HCT116 (cell line): ENCODE measurements at regions not wholly inside any gene's neighbourhood (a gene's known extent, or its start where the extent isn't known, plus 50 kb on each side); places are given as distances from the start of the nearest gene placed in this dataset.

ENCODE experiments used
- ATAC-seq: fragments of 200-7000 bp; cut with Tn5 transposase; 2 replicates; pipeline ENCODE4 v1.9.1; 2020; ENCODE audit warnings: mild to moderate bottlenecking, moderate library complexity
- BruUV-seq: library from RNA; stranded (reverse); fragments of 400-500 nt; replicated peaks from 2 replicates; lab custom pipeline; 2021; lab: Mats Ljungman, UMichigan
- CTCF ChIA-PET: fragments of 300-600 bp; sonication (Branson Sonifier 250); formaldehyde crosslinking; loops from one replicate; lab custom pipeline; 2021; ENCODE audit warnings: antibody characterized with exemption; lab: Charles Lee
- POLR2A ChIA-PET: fragments of 300-600, 350-600 bp; sonication (Branson Sonifier 250); formaldehyde crosslinking; loops from one replicate; lab custom pipeline; 2021; ENCODE audit warnings: antibody characterized with exemption; lab: Charles Lee
- RAD21 ChIA-PET, 2 experiments: fragments of 300-600 bp; sonication (Branson Sonifier 250); formaldehyde crosslinking; loops; one replicate each; lab custom pipeline; 2023; ENCODE audit warnings: low total read pairs in 2 of 2; ENCODE audit not compliant: uncharacterized antibody in 2 of 2, unreplicated experiment in 2 of 2, low non-redundant PET in 1 of 2; lab: Charles Lee
- DNase-seq: peaks from one replicate; pipeline ENCODE4 v3.0.0-alpha.2; 2010; ENCODE audit warnings: low read depth, low spot score
- H2AFZ ChIP-seq: fragments of 200-600 bp; shearing (Covaris generic), sonication (generic); 2 replicates; pipeline ENCODE4 v1.6.1; 2017; ENCODE audit warnings: low read depth, mixed run types, mixed read lengths, antibody characterized with exemption, low read length; ENCODE audit not compliant: poor library complexity, severe bottlenecking
- H3K27ac ChIP-seq: 2 replicates; pipeline ENCODE4 v1.5.1; 2012; ENCODE audit warnings: low read depth, low read length
- H3K27me3 ChIP-seq: fragments of 200-600 bp; sonication (generic); 2 replicates; pipeline ENCODE4 v1.6.1; 2016; ENCODE audit warnings: mixed run types, low read length, mixed read lengths; ENCODE audit not compliant: insufficient read depth
- H3K36me3 ChIP-seq, 2 experiments: fragments of 200-500 bp in 1 of 2; fragments of 200-600 bp in 1 of 2; sonication (Bioruptor generic) in 1 of 2; sonication (generic) in 1 of 2; 2 replicates each; pipeline versions ENCODE4 v1.5.1 to v1.6.1; 2014 to 2016; ENCODE audit warnings: low read length in 2 of 2, inconsistent platforms in 1 of 2, mixed read lengths in 1 of 2, mixed run types in 1 of 2; ENCODE audit not compliant: insufficient read depth in 2 of 2, control insufficient read depth in 1 of 2
- H3K4me1 ChIP-seq, 2 experiments: fragments of 200-600 bp in 1 of 2; sonication (generic) in 1 of 2; 2 replicates each; pipeline versions ENCODE4 v1.5.1 to v1.6.1; 2012 to 2017; ENCODE audit warnings: low read length in 2 of 2, inconsistent platforms in 1 of 2, mild to moderate bottlenecking in 1 of 2, mixed read lengths in 1 of 2, mixed run types in 1 of 2, moderate library complexity in 1 of 2; ENCODE audit not compliant: insufficient read depth in 2 of 2, control insufficient read depth in 1 of 2
- H3K4me2 ChIP-seq: fragments of 200-600 bp; sonication (generic); 2 replicates; pipeline ENCODE4 v1.6.1; 2017; ENCODE audit warnings: mixed run types, low read length, mixed read lengths
- H3K4me3 ChIP-seq, 2 experiments: fragments of 200-600 bp in 1 of 2; sonication (generic) in 1 of 2; replicated peaks in 1 of 2; 2 replicates each; pipeline ENCODE4 v1.5.1; 2011 to 2016; ENCODE audit warnings: low read length in 2 of 2, control low read depth in 1 of 2, low read depth in 1 of 2, mild to moderate bottlenecking in 1 of 2, mixed read lengths in 1 of 2, mixed run types in 1 of 2
- H3K79me2 ChIP-seq: fragments of 200-600 bp; sonication (generic); 2 replicates; pipeline ENCODE4 v1.6.1; 2017; ENCODE audit warnings: mild to moderate bottlenecking, mixed run types, low read length, moderate library complexity, mixed read lengths; ENCODE audit not compliant: insufficient read depth
- H3K9ac ChIP-seq: fragments of 200-600 bp; sonication (generic); 2 replicates; pipeline ENCODE4 v1.6.1; 2016; ENCODE audit warnings: low read length, mixed read lengths
- H3K9me2 ChIP-seq: fragments of 200-600 bp; sonication (generic), shearing (Covaris generic); 2 replicates; pipeline ENCODE4 v1.6.1; 2017; ENCODE audit warnings: mixed run types, mild to moderate bottlenecking, moderate library complexity; ENCODE audit not compliant: insufficient read depth
- H3K9me3 ChIP-seq, 2 experiments: fragments of 200-500 bp in 1 of 2; fragments of 200-600 bp in 1 of 2; sonication (Bioruptor generic) in 1 of 2; sonication (generic) in 1 of 2; 2 replicates each; pipeline ENCODE4 v1.6.1; 2014 to 2017; ENCODE audit warnings: low read length in 2 of 2, mixed read lengths in 2 of 2, inconsistent platforms in 1 of 2, low read depth in 1 of 2, mild to moderate bottlenecking in 1 of 2, mixed run types in 1 of 2, moderate library complexity in 1 of 2; ENCODE audit not compliant: control insufficient read depth in 1 of 2, insufficient read depth in 1 of 2
- H4K20me1 ChIP-seq: fragments of 200-600 bp; sonication (generic), shearing (Covaris generic); 2 replicates; pipeline ENCODE4 v1.6.1; 2017; ENCODE audit warnings: mixed run types, mild to moderate bottlenecking, moderate library complexity; ENCODE audit not compliant: insufficient read depth
- ATF3 ChIP-seq: IDR thresholded peaks from 2 replicates; pipeline ENCODE4 v1.6.1; 2012
- CBX3 ChIP-seq: IDR thresholded peaks from 2 replicates; pipeline ENCODE4 v1.6.1; 2012; ENCODE audit warnings: low read depth
- EGR1 ChIP-seq: IDR thresholded peaks from 2 replicates; pipeline ENCODE4 v1.6.1; 2012; ENCODE audit warnings: low read depth
- ELF1 ChIP-seq: IDR thresholded peaks from 2 replicates; pipeline ENCODE4 v1.6.1; 2012; ENCODE audit warnings: low read depth, borderline replicate concordance
- EZH2 ChIP-seq: fragments of 200-600 bp; sonication (generic); IDR thresholded peaks from 2 replicates; pipeline ENCODE4 v1.6.1; 2017; ENCODE audit warnings: antibody characterized with exemption, mixed run types
- EZH2phosphoT487 ChIP-seq: fragments of 200-600 bp; IDR thresholded peaks from 2 replicates; pipeline ENCODE4 v1.6.1; 2018; ENCODE audit warnings: antibody characterized with exemption, borderline replicate concordance
- FOSL1 ChIP-seq: IDR thresholded peaks from 2 replicates; pipeline ENCODE4 v1.6.1; 2012; ENCODE audit warnings: low read depth
- JUND ChIP-seq: IDR thresholded peaks from 2 replicates; pipeline ENCODE4 v1.6.1; 2012
- POLR2A ChIP-seq: IDR thresholded peaks from 2 replicates; pipeline ENCODE4 v1.7.0; 2011; ENCODE audit warnings: borderline replicate concordance; ENCODE audit not compliant: insufficient read depth, insufficient read length; ENCODE audit errors: extremely low read depth
- POLR2AphosphoS5 ChIP-seq: IDR thresholded peaks from 2 replicates; pipeline ENCODE4 v1.6.1; 2011; ENCODE audit warnings: mild to moderate bottlenecking, low read depth, low read length, moderate library complexity
- RAD21 ChIP-seq: IDR thresholded peaks from 2 replicates; pipeline ENCODE4 v1.6.1; 2012; ENCODE audit warnings: low read depth, mild to moderate bottlenecking
- SIN3A ChIP-seq: IDR thresholded peaks from 2 replicates; pipeline ENCODE4 v1.6.1; 2012; ENCODE audit warnings: low read depth
- SP1 ChIP-seq: IDR thresholded peaks from 2 replicates; pipeline ENCODE4 v1.6.1; 2012; ENCODE audit warnings: low read depth
- SRF ChIP-seq: IDR thresholded peaks from 2 replicates; pipeline ENCODE4 v1.6.1; 2012; ENCODE audit warnings: low read depth
- TCF7L2 ChIP-seq: IDR thresholded peaks from 2 replicates; pipeline ENCODE4 v1.7.0; 2011; ENCODE audit warnings: borderline replicate concordance, inconsistent platforms; ENCODE audit not compliant: insufficient read depth, insufficient read length; ENCODE audit errors: extremely low read depth
- YY1 ChIP-seq: IDR thresholded peaks from 2 replicates; pipeline ENCODE4 v1.6.1; 2011; ENCODE audit warnings: low read length, low read depth, moderate library complexity, mild to moderate bottlenecking; ENCODE audit not compliant: insufficient replicate concordance; ENCODE audit errors: extremely low read depth
- ZBTB33 ChIP-seq: IDR thresholded peaks from 2 replicates; pipeline ENCODE4 v1.6.1; 2011; ENCODE audit warnings: mild to moderate bottlenecking, low read length, moderate library complexity; ENCODE audit not compliant: insufficient replicate concordance; ENCODE audit errors: extremely low read depth
- ZFX ChIP-seq: fragments of 450-650 bp; IDR thresholded peaks from 2 replicates; pipeline ENCODE4 v1.6.1; 2017
- ZNF274 ChIP-seq: fragments of 200-500 bp; sonication (Bioruptor generic); IDR thresholded peaks from 2 replicates; pipeline ENCODE4 v1.6.1; 2014; ENCODE audit warnings: mild to moderate bottlenecking, low read depth, low read length, inconsistent platforms
- intact Hi-C: fragments of 100-400 bp; cut with micrococcal nuclease; formaldehyde crosslinking; loops from 2 replicates; pipeline ENCODE4 v1.10.0; 2022
- TF ChIP-seq, protein P1 (sequence below), 3 experiments: fragments of 200-600 bp in 1 of 3; sonication (generic) in 1 of 3; IDR thresholded peaks in 2 of 3; conservative IDR thresholded peaks in 1 of 3; 2 replicates each; pipeline ENCODE4 v1.5.1; 2012 to 2017; ENCODE audit warnings: low read depth in 2 of 3, low read length in 2 of 3, antibody characterized with exemption in 1 of 3, borderline replicate concordance in 1 of 3, control low read depth in 1 of 3, mild to moderate bottlenecking in 1 of 3, mixed read lengths in 1 of 3, mixed run types in 1 of 3, moderate library complexity in 1 of 3; ENCODE audit not compliant: insufficient read depth in 1 of 3

DNA sequence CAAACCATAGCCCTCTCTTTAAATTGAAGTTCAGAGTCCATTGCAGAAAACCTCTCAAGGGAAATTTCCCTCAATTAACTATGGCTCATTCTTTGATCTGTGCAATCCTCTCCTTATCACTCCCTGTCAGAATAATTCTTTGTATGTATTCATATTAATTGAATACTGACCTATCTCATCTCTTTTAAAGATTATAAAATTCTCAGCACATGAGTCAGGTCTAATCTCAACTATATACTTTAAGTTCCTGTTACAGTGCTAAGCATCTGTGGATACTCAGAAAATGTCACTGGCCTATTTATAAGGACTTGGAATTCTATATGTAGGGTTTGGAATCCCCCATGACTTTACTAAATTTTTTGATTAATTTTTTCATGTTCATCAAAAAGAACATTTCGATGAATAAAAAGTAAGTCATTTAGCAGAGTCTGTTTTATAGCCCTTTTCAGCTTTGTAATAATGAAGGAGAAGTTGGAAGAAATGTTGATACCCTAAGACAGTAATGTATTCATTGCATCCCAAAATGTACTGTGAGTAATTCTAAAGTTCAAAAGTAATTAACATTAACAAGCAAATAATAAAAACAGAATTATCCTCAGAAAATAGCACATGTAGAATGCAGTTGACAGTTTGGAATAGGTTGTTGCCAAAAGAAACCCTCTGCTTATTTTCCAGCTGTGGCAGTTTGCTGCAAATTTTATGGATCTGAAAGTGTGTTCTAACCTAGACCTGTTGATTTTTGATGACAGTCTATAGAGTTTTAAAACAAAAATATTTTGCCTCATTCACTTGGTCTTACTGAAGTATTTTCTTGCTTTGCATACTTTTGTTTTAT is 503.4 kb upstream of the CBLB start:
- Histone ChIP-seq H3K27me3 (no peaks in the 10 kb centered on the region), H3K4me2 (no peak overlapping the region), H3K9ac (no peak overlapping the region), H3K27ac (no peak overlapping the region), H4K20me1 (no peaks in the 10 kb centered on the region)
- BruUV-seq, result no TSS peak
- DNase-seq, result no peak
- ATAC-seq, result no peak
- POLR2A ChIA-PET, result no interaction called here
- no peak for TF ChIP-seq RAD21
- no peak for TF ChIP-seq EZH2phosphoT487
- no peak for TF ChIP-seq YY1
- no peak for TF ChIP-seq CBX3
- no peak for TF ChIP-seq EZH2
- TF ChIP-seq POLR2A, result no peak
- TF ChIP-seq TCF7L2, result no peak
- TF ChIP-seq, protein P1, sequence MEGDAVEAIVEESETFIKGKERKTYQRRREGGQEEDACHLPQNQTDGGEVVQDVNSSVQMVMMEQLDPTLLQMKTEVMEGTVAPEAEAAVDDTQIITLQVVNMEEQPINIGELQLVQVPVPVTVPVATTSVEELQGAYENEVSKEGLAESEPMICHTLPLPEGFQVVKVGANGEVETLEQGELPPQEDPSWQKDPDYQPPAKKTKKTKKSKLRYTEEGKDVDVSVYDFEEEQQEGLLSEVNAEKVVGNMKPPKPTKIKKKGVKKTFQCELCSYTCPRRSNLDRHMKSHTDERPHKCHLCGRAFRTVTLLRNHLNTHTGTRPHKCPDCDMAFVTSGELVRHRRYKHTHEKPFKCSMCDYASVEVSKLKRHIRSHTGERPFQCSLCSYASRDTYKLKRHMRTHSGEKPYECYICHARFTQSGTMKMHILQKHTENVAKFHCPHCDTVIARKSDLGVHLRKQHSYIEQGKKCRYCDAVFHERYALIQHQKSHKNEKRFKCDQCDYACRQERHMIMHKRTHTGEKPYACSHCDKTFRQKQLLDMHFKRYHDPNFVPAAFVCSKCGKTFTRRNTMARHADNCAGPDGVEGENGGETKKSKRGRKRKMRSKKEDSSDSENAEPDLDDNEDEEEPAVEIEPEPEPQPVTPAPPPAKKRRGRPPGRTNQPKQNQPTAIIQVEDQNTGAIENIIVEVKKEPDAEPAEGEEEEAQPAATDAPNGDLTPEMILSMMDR (IDR thresholded peaks at IDR 0.05 in 2 of 3, conservative IDR thresholded peaks at IDR 0.05 in 1 of 3; ENCODE audit: borderline replicate concordance in 1 of 3, insufficient read depth in 1 of 3, low read depth in 2 of 3, low read length in 2 of 3), result no peak
- no peak for TF ChIP-seq ATF3
- no peak for TF ChIP-seq SRF
- TF ChIP-seq EGR1, result no peak
- TF ChIP-seq ZBTB33, result no peak
- no peak for TF ChIP-seq SIN3A
- TF ChIP-seq ZNF274, result no peak
- no peak for TF ChIP-seq JUND
- TF ChIP-seq POLR2AphosphoS5, result no peak
- TF ChIP-seq SP1, result no peak
- TF ChIP-seq ZFX, result no peak
- TF ChIP-seq ELF1, result no peak
- no peak for TF ChIP-seq FOSL1
- TF ChIP-seq, all 23 proteins: peak for 0
- RAD21 ChIA-PET, result no interaction called here
- no peak overlapping the region for H3K4me3 ChIP-seq
- no peaks in the 10 kb centered on the region for H3K36me3 ChIP-seq
- no peaks in the 10 kb centered on the region for H3K4me1 ChIP-seq
- CTCF ChIA-PET, result no interaction called here
- no peaks in the 10 kb centered on the region for H3K79me2 ChIP-seq
- H3K9me2 ChIP-seq, result no peaks in the 10 kb centered on the region
- intact Hi-C loops, result no loop called here
- H3K9me3 ChIP-seq, result no peaks in the 10 kb centered on the region
- H2AFZ ChIP-seq, result no peak overlapping the region
